ENCODE measurements at regions not wholly inside any gene's neighbourhood (a gene's known extent, or its start where the extent isn't known, plus 50 kb on each side); places are given as distances from the start of the nearest gene placed in this dataset.

DNA sequence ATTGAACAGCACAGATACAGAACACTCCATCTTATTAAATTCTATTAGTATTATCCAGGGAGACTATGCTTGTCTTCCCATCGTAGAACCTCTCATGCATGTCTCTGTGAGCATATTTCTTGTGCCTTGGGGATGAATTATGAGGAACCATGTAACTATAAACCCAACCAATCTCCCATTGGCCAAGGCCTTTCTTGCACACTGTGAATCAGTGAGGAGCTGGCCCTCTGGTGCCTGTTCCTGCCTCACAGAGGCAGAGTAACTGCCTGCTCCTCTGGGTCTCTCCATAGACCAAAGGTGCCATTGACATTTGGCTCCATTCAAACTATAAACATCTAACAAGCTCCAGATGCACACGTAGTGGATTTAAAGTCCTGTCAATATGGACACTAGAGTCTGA, 190.4 kb downstream of the ENC1 start:
- Histone ChIP-seq H3K9me3 (ENCODE audit: control insufficient read depth in 2 of 3, insufficient read depth in 1 of 3, low read length in 3 of 3) (no peaks in the 10 kb centered on the region), H3K4me3 (ENCODE audit: low read length in 3 of 3) (no peak overlapping the region), H3K4me1 (ENCODE audit: control insufficient read depth in 2 of 3, insufficient read depth in 2 of 3, low read depth in 1 of 3, low read length in 3 of 3) (no peaks in the 10 kb centered on the region), H3K36me3 (ENCODE audit: control insufficient read depth in 2 of 3, insufficient read depth in 3 of 3, low read length in 3 of 3) (no peaks in the 10 kb centered on the region), H3K9ac (ENCODE audit: low read length in 3 of 3) (no peak overlapping the region), H3K27ac (ENCODE audit: low read depth in 2 of 2, low read length in 2 of 2) (no peak overlapping the region), H3K27me3 (ENCODE audit: control insufficient read depth, insufficient read depth, low read length) (no peaks in the 10 kb centered on the region)
- FAIRE-seq = no peak
- intact Hi-C loops (cut with DNase I) = no loop called here
- TF ChIP-seq CTCF (IDR thresholded peaks at IDR 0.05; ENCODE audit: borderline replicate concordance, extremely low read depth, insufficient read depth) = no peak
- peak in 1 of 5 donors; percentile 47 for DNase-seq

GRCh38 chr5:74446725-74447241, 193.7 kb downstream of the ENC1 start:
- intact Hi-C loops (cut with DNase I) = no loop called here
- no peaks in the 10 kb centered on the region for H3K36me3 ChIP-seq (ENCODE audit: control insufficient read depth in 2 of 3, insufficient read depth in 3 of 3, low read length in 3 of 3)
- H3K4me1 ChIP-seq (ENCODE audit: control insufficient read depth in 2 of 3, insufficient read depth in 2 of 3, low read depth in 1 of 3, low read length in 3 of 3) = no peaks in the 10 kb centered on the region
- no peak overlapping the region for H3K9ac ChIP-seq (ENCODE audit: low read length in 3 of 3)
- no peaks in the 10 kb centered on the region for H3K9me3 ChIP-seq (ENCODE audit: control insufficient read depth in 2 of 3, insufficient read depth in 1 of 3, low read length in 3 of 3)
- FAIRE-seq = no peak
- no peak for DNase-seq
- TF ChIP-seq CTCF (IDR thresholded peaks at IDR 0.05; ENCODE audit: borderline replicate concordance, extremely low read depth, insufficient read depth) = no peak
- no peaks in the 10 kb centered on the region for H3K27me3 ChIP-seq (ENCODE audit: control insufficient read depth, insufficient read depth, low read length)
- no peak overlapping the region for H3K4me3 ChIP-seq (ENCODE audit: low read length in 3 of 3)
- H3K27ac ChIP-seq (ENCODE audit: low read depth in 2 of 2, low read length in 2 of 2) = no peak overlapping the region

DNA sequence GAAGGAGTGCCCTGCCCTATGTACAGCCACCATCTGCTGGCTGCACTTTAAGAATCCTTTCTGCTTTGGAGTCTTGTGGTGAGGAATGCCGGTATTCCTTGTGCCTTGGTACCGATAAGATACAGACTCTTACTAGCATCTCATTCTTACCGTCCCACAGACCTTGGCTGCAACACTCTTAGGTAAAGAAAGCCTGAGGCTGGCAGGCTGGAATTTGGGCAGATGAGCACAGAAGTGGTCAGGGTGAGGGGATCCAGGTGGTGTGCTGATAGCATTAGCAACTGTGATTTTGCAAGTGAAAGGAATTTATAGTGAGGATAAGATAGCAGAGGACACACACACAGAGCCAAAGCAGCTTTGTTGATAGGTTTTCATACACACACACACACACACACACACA, 198.1 kb downstream of the ENC1 start:
- H3K9me3 ChIP-seq (ENCODE audit: control insufficient read depth in 2 of 3, insufficient read depth in 1 of 3, low read length in 3 of 3) = no peaks in the 10 kb centered on the region
- no peaks in the 10 kb centered on the region for H3K27me3 ChIP-seq (ENCODE audit: control insufficient read depth, insufficient read depth, low read length)
- no peaks in the 10 kb centered on the region for H3K4me1 ChIP-seq (ENCODE audit: control insufficient read depth in 2 of 3, insufficient read depth in 2 of 3, low read depth in 1 of 3, low read length in 3 of 3)
- no peak overlapping the region for H3K4me3 ChIP-seq (ENCODE audit: low read length in 3 of 3)
- intact Hi-C loops (cut with DNase I) = no loop called here
- no peak for DNase-seq
- no peak overlapping the region for H3K27ac ChIP-seq (ENCODE audit: low read depth in 2 of 2, low read length in 2 of 2)
- no peak for TF ChIP-seq CTCF (IDR thresholded peaks at IDR 0.05; ENCODE audit: borderline replicate concordance, extremely low read depth, insufficient read depth)
- no peaks in the 10 kb centered on the region for H3K36me3 ChIP-seq (ENCODE audit: control insufficient read depth in 2 of 3, insufficient read depth in 3 of 3, low read length in 3 of 3)
- H3K9ac ChIP-seq (ENCODE audit: low read length in 3 of 3) = no peak overlapping the region
- no peak for FAIRE-seq

DNA sequence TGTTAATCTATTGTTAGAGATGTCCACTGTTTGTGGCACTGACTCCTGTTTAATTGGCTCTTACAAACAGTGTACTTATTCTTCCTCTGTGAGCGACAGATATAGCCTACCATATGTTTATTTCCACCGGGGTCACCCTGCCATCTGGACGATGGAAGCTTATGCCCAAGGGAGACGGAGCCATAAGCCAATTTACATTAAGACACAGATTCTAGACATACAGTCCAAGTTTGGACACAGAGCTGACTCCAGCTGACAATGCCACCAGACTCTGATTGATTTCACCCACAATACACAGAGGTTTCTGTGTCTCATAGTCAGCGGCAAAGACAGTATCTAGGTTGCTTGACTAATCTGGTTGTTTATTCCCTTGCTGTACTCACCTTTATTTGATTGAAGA, 198.9 kb downstream of the ENC1 start:
- intact Hi-C loops (cut with DNase I) = no loop called here
- Histone ChIP-seq H3K27me3 (ENCODE audit: control insufficient read depth, insufficient read depth, low read length) (no peaks in the 10 kb centered on the region), H3K27ac (ENCODE audit: low read depth in 2 of 2, low read length in 2 of 2) (no peak overlapping the region), H3K9me3 (ENCODE audit: control insufficient read depth in 2 of 3, insufficient read depth in 1 of 3, low read length in 3 of 3) (no peaks in the 10 kb centered on the region), H3K4me3 (ENCODE audit: low read length in 3 of 3) (no peak overlapping the region), H3K9ac (ENCODE audit: low read length in 3 of 3) (no peak overlapping the region), H3K4me1 (ENCODE audit: control insufficient read depth in 2 of 3, insufficient read depth in 2 of 3, low read depth in 1 of 3, low read length in 3 of 3) (no peaks in the 10 kb centered on the region), H3K36me3 (ENCODE audit: control insufficient read depth in 2 of 3, insufficient read depth in 3 of 3, low read length in 3 of 3) (no peaks in the 10 kb centered on the region)
- no peak for DNase-seq
- FAIRE-seq = no peak
- TF ChIP-seq CTCF (IDR thresholded peaks at IDR 0.05; ENCODE audit: borderline replicate concordance, extremely low read depth, insufficient read depth) = no peak

Data from kidney (tissue), 13 donors.